ENCODE measurements at regions not wholly inside any gene's neighbourhood (a gene's known extent, or its start where the extent isn't known, plus 50 kb on each side); places are given as distances from the start of the nearest gene placed in this dataset.

- intact Hi-C loops (cut with DNase I), result no loop called here
- TF ChIP-seq CTCF (IDR thresholded peaks at IDR 0.05; ENCODE audit: borderline replicate concordance, extremely low read depth, insufficient read depth), result no peak
- Histone ChIP-seq H3K4me3 (ENCODE audit: low read length in 3 of 3) (no peak overlapping the region), H3K4me1 (ENCODE audit: control insufficient read depth in 2 of 3, insufficient read depth in 2 of 3, low read depth in 1 of 3, low read length in 3 of 3) (no peaks in the 10 kb centered on the region), H3K27me3 (ENCODE audit: control insufficient read depth, insufficient read depth, low read length) (no peaks in the 10 kb centered on the region), H3K36me3 (ENCODE audit: control insufficient read depth in 2 of 3, insufficient read depth in 3 of 3, low read length in 3 of 3) (no peaks in the 10 kb centered on the region), H3K9me3 (ENCODE audit: control insufficient read depth in 2 of 3, insufficient read depth in 1 of 3, low read length in 3 of 3) (no peaks in the 10 kb centered on the region), H3K9ac (ENCODE audit: low read length in 3 of 3) (no peak overlapping the region), H3K27ac (ENCODE audit: low read depth in 2 of 2, low read length in 2 of 2) (no peak overlapping the region)
- no peak for FAIRE-seq
- DNase-seq, result no peak
These were observed 70.1 kb upstream of the GORAB start for GRCh38 chr1:170461762-170462384.

- no peak for TF ChIP-seq CTCF (IDR thresholded peaks at IDR 0.05; ENCODE audit: borderline replicate concordance, extremely low read depth, insufficient read depth)
- no peaks in the 10 kb centered on the region for H3K4me1 ChIP-seq (ENCODE audit: control insufficient read depth in 2 of 3, insufficient read depth in 2 of 3, low read depth in 1 of 3, low read length in 3 of 3)
- intact Hi-C loops (cut with DNase I), result no loop called here
- no peaks in the 10 kb centered on the region for H3K27me3 ChIP-seq (ENCODE audit: control insufficient read depth, insufficient read depth, low read length)
- no peak overlapping the region for H3K9ac ChIP-seq (ENCODE audit: low read length in 3 of 3)
- no peak for DNase-seq
- H3K36me3 ChIP-seq (ENCODE audit: control insufficient read depth in 2 of 3, insufficient read depth in 3 of 3, low read length in 3 of 3), result no peaks in the 10 kb centered on the region
- no peaks in the 10 kb centered on the region for H3K9me3 ChIP-seq (ENCODE audit: control insufficient read depth in 2 of 3, insufficient read depth in 1 of 3, low read length in 3 of 3)
- FAIRE-seq, result no peak
- no peak overlapping the region for H3K27ac ChIP-seq (ENCODE audit: low read depth in 2 of 2, low read length in 2 of 2)
- no peak overlapping the region for H3K4me3 ChIP-seq (ENCODE audit: low read length in 3 of 3)
These were observed 61.8 kb upstream of the GORAB start for GRCh38 chr1:170470121-170470520.

- H3K4me1 ChIP-seq (ENCODE audit: control insufficient read depth in 2 of 3, insufficient read depth in 2 of 3, low read depth in 1 of 3, low read length in 3 of 3), result no peaks in the 10 kb centered on the region
- no peak overlapping the region for H3K9ac ChIP-seq (ENCODE audit: low read length in 3 of 3)
- H3K27ac ChIP-seq (ENCODE audit: low read depth in 2 of 2, low read length in 2 of 2), result no peak overlapping the region
- no peaks in the 10 kb centered on the region for H3K27me3 ChIP-seq (ENCODE audit: control insufficient read depth, insufficient read depth, low read length)
- no peak for FAIRE-seq
- no peak overlapping the region for H3K4me3 ChIP-seq (ENCODE audit: low read length in 3 of 3)
- TF ChIP-seq CTCF (IDR thresholded peaks at IDR 0.05; ENCODE audit: borderline replicate concordance, extremely low read depth, insufficient read depth), result no peak
- no peaks in the 10 kb centered on the region for H3K9me3 ChIP-seq (ENCODE audit: control insufficient read depth in 2 of 3, insufficient read depth in 1 of 3, low read length in 3 of 3)
- DNase-seq, result no peak
- intact Hi-C loops (cut with DNase I), result no loop called here
- H3K36me3 ChIP-seq (ENCODE audit: control insufficient read depth in 2 of 3, insufficient read depth in 3 of 3, low read length in 3 of 3), result no peaks in the 10 kb centered on the region
These were observed 60.4 kb upstream of the GORAB start for GRCh38 chr1:170471398-170472053.

Data from kidney (tissue), 13 donors.